ENCODE measurements at regions not wholly inside any gene's neighbourhood (a gene's known extent, or its start where the extent isn't known, plus 50 kb on each side); places are given as distances from the start of the nearest gene placed in this dataset.

DNA sequence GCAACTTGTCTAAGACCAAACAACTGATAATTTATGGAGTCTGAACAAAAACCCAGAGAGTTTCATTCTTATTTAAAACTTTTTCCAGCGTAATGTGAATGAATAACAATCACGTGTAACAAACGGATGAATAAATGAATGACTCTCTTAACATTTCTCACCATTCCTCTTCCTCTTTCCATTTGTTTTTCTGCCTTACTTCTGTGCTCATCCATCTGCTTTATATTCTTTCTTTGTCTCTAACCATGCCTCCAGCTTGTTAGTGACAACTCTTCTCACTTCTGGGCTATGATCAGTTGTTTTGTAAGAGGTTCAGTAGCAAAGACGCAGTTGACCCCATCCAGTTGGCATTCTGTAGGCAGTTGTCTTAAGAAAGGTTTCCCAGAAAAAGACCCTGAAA lies 133.7 kb upstream of the MB21D2 start:
- no peaks in the 10 kb centered on the region for H3K27me3 ChIP-seq (ENCODE audit: insufficient read depth, low read depth, severe bottlenecking)
- TF ChIP-seq, protein P1, sequence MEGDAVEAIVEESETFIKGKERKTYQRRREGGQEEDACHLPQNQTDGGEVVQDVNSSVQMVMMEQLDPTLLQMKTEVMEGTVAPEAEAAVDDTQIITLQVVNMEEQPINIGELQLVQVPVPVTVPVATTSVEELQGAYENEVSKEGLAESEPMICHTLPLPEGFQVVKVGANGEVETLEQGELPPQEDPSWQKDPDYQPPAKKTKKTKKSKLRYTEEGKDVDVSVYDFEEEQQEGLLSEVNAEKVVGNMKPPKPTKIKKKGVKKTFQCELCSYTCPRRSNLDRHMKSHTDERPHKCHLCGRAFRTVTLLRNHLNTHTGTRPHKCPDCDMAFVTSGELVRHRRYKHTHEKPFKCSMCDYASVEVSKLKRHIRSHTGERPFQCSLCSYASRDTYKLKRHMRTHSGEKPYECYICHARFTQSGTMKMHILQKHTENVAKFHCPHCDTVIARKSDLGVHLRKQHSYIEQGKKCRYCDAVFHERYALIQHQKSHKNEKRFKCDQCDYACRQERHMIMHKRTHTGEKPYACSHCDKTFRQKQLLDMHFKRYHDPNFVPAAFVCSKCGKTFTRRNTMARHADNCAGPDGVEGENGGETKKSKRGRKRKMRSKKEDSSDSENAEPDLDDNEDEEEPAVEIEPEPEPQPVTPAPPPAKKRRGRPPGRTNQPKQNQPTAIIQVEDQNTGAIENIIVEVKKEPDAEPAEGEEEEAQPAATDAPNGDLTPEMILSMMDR (IDR thresholded peaks at IDR 0.05; ENCODE audit: low read depth, low read length): no peak
- no peak for DNase-seq

DNA sequence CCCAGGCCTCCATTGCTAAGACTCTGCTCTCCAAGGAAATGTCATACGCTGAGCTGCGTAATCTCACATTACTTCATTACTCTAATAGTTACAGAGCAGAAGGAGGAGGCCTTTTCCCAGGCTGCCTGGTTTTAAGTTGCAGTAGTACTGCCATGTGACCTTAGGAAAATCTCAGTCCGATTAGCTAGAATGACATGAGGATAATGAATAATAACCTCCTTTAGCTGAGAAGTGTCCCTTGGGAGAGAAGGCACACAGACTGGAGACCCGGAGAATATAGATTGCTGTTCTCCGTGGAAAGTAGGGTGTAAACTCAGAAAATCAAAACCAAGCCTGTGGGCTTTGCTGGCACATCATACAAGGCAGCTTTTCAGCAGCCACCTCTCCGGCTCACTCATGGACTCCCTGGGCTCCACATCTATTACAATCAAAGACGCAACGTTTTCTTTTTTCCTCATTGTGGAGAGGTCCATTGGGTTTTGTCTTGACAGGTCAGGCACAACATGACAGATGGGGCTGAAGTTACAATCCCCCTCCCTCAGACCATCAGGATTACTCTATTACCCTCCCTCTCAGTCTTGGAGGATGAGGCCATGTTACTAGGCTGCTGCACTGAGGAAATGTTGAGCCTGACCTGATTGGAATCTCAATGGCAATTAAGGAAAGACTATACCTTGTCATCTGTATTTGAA lies 134.8 kb upstream of the MB21D2 start:
- peak; percentile 42 for DNase-seq
- no peaks in the 10 kb centered on the region for H3K36me3 ChIP-seq
- TF ChIP-seq, protein P1 (IDR thresholded peaks at IDR 0.05; ENCODE audit: low read depth, low read length): no peak
- H3K27me3 ChIP-seq (ENCODE audit: insufficient read depth, low read depth, severe bottlenecking): no peaks in the 10 kb centered on the region
- H3K9me3 ChIP-seq (ENCODE audit: severe bottlenecking): no peaks in the 10 kb centered on the region
- peak overlapping the region; percentile 64 for H3K27ac ChIP-seq
- peak overlapping the region; percentile 10 for H3K4me3 ChIP-seq (ENCODE audit: low read depth, low read length)

More for the DNA sequence above, 133.7 kb upstream of the MB21D2 start:
- Histone ChIP-seq H3K4me3 (ENCODE audit: low read depth, low read length) (no peak overlapping the region), H3K36me3 (no peaks in the 10 kb centered on the region), H3K9me3 (ENCODE audit: severe bottlenecking) (no peaks in the 10 kb centered on the region), H3K27ac (no peak overlapping the region)

DNA sequence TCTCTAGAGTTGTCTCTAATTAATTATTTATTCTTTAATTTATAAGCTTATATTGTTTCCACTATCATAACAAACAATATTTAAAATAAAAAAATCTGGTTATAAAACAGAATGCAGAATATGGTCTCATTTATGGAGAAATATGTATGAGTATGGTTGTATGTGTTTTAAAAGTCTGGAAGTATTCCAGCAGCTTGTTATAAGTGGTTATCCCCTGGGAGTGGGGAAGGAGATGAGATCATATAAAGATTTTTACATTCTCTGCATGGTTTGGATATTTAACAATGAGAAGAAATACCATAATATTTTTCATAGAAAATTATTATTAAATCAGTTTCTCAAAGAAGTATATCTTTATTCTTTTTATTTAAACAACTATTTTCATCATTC lies 135.4 kb upstream of the MB21D2 start:
- Histone ChIP-seq H3K27ac (peak overlapping the region; percentile 64; the same call in 1 of the 2 replicates), H3K36me3 (no peaks in the 10 kb centered on the region), H3K4me3 (ENCODE audit: low read depth, low read length) (no peak overlapping the region), H3K27me3 (ENCODE audit: insufficient read depth, low read depth, severe bottlenecking) (no peaks in the 10 kb centered on the region), H3K9me3 (ENCODE audit: severe bottlenecking) (no peaks in the 10 kb centered on the region)
- no peak for DNase-seq
- TF ChIP-seq, protein P1 (IDR thresholded peaks at IDR 0.05; ENCODE audit: low read depth, low read length): no peak

DNA sequence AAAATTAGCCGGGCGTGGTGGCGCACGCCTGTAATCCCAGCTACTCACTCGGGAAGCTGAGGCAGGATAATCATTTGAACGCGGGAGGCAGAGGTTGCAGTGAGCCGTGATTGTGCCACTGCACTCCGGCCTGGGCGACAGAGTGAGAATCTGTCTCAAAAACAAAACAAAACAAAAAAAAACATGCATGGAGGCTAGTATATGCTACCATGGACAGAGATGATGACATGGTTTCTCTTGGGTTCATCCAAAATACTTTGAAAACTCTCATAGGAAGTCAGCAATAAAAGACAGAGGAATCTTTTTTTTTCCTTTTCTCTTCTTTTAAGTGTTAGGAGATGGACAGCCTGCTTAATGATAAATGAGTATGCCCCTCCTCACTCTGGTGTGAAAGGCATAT lies 137.7 kb upstream of the MB21D2 start:
- TF ChIP-seq, protein P1 (IDR thresholded peaks at IDR 0.05; ENCODE audit: low read depth, low read length): no peak
- no peak overlapping the region for H3K27ac ChIP-seq
- DNase-seq: no peak
- no peaks in the 10 kb centered on the region for H3K9me3 ChIP-seq (ENCODE audit: severe bottlenecking)
- no peaks in the 10 kb centered on the region for H3K36me3 ChIP-seq
- H3K27me3 ChIP-seq (ENCODE audit: insufficient read depth, low read depth, severe bottlenecking): no peaks in the 10 kb centered on the region
- no peak overlapping the region for H3K4me3 ChIP-seq (ENCODE audit: low read depth, low read length)

DNA sequence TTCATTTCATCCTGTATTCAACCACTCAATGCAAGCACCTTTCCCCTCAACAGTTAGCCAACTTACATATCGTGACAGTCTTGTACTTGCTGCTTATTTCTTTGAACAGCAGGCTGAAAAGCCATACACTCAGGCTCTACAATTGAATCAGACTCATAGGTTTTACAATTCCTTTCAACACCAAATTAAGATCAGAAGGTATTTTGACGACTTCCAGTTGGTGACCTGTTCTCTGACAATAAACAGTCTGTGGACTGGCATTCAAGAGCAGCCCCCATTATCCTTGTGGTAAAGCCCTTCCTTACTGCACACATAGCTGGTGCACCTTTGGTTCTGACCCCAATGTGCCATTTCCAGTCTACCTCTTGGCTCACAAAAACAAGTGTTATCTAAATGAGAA lies 140.0 kb upstream of the MB21D2 start:
- H3K36me3 ChIP-seq: no peaks in the 10 kb centered on the region
- H3K27me3 ChIP-seq (ENCODE audit: insufficient read depth, low read depth, severe bottlenecking): no peaks in the 10 kb centered on the region
- H3K4me3 ChIP-seq (ENCODE audit: low read depth, low read length): no peak overlapping the region
- TF ChIP-seq, protein P1 (IDR thresholded peaks at IDR 0.05; ENCODE audit: low read depth, low read length): no peak
- no peak overlapping the region for H3K27ac ChIP-seq
- no peaks in the 10 kb centered on the region for H3K9me3 ChIP-seq (ENCODE audit: severe bottlenecking)
- DNase-seq: no peak
